ENCODE measurements at regions not wholly inside any gene's neighbourhood (a gene's known extent, or its start where the extent isn't known, plus 50 kb on each side); places are given as distances from the start of the nearest gene placed in this dataset.
"Not testable (repeated sequence)": the region's sequence is repeated elsewhere in the genome, so short reads cannot be mapped to it uniquely, and the experiment has no call there.

DNA sequence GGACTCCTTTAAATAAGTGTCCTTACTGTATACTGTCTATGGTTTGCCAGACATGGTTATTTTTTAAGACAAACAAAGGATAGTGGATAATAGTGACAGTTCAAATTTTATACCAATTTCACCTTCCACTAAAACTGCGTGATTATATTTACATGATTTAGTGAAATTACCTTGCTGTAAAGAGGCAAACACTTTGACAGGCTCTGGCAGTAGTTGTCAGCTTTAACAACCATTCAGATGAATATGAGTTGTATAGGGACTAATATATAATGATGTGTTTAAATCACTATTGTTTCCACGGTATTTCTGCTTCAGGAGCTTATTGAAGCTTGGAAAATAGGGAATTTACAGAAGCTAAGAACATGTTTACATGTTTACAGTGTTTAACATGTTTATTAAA lies 1364.0 kb downstream of the FSCB start:
- DNase-seq = no peak

DNA sequence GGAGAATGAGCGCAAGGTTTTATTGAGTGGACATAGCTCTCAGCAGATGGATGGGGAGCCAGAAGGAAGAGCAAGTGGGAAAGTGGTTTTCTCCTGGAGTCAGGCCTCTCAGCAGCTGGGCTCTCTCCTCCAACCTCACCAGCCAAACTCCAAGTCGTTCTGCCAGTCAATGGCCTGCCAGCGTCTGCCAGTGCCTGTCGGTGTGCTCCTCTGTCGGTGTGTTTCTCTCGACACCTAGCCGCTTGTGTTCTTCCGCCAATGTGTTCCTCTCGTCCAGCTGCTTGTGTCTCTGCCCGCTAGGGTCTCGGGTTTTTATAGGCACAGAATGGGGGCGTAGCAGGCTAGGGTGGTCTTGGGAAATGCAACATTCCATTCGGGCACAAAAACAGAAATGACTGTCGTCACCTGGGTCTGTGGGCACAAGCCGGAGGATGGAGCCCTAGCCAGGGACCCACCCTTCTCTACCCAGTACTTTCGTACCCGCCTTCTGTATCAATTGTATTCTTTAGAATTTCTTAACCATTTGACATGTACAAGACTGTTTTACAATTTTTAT lies 1365.4 kb downstream of the FSCB start:
- DNase-seq = no peak

DNA sequence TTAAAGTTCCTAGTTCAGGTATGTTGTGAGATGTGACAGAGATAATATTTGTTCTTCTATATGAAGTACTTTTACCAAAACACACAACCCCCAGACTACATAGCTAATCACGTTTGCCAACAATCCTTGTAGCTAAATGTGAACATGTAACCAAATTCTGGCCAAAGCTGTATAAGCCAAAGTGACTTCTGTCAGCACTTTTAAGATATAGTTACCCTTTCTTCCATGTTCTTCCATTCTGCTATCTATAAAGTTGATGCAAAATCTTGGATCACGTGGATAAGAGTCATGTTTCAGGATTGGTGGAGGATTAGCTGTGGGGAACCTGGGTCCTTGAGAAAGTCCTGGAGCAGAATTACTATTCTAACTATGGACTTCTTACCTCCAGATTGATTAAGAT lies 1366.6 kb downstream of the FSCB start:
- DNase-seq = no peak

- DNase-seq = no peak
Observed at GRCh38 chr14:43135877-43136411, 1371.1 kb downstream of the FSCB start.

- DNase-seq = no peak
Observed at GRCh38 chr14:43132441-43132840, 1374.6 kb downstream of the FSCB start.

GRCh38 chr14:43128429-43128828 lies 1378.7 kb downstream of the FSCB start:
- DNase-seq = not testable (repeated sequence)

- DNase-seq = not testable (repeated sequence)
Observed at GRCh38 chr14:43127874-43128273, 1379.2 kb downstream of the FSCB start.

- no peak for DNase-seq
Observed at GRCh38 chr14:43123544-43123943, 1383.5 kb downstream of the FSCB start.

GRCh38 chr14:43119672-43120071 lies 1387.4 kb downstream of the FSCB start:
- no peak for DNase-seq

- DNase-seq = no peak
Observed at GRCh38 chr14:43116341-43116740, 1390.7 kb downstream of the FSCB start.

- DNase-seq = no peak
Observed at GRCh38 chr14:43105305-43105704, 1401.8 kb downstream of the FSCB start.

GRCh38 chr14:43090380-43090779 lies 1416.7 kb downstream of the FSCB start:
- DNase-seq = no peak

DNA sequence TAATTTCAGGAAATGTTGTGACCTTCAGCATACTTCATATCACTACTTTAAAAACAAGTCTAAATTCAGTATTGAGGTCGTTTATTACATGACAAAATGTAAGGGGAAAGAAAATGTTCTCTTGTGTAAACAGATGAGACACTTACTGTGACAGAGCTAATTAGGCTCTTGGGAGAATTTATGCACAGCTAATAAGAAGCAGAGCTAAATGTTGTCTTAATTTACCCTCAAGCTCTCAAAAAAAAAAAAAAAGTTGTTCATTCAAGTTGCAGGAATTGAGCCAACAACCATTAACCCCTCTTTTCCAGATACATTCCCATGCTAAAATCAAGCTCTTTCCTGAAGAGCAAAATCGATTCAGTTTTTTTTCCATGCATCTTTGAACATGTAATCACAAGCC lies 1419.4 kb downstream of the FSCB start:
- DNase-seq = no peak

DNA sequence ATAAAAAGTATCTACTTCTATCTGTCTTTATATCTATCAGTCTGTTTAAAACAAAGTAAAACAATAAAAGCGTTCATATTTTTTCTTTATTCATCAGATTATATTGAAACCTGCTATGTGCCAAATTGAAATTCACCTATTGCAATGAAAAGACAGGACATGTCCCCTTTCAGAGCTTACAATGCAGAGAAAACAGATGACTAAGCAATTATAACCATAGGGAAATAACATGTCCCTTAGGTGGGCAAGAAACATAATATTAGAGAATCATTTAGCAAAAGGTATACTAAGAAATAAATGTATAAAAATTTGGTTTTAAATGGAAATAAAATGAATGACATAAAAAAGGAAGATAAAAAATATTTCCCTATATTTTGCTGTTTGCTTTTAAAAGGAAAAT lies 1421.3 kb downstream of the FSCB start:
- no peak for DNase-seq

DNA sequence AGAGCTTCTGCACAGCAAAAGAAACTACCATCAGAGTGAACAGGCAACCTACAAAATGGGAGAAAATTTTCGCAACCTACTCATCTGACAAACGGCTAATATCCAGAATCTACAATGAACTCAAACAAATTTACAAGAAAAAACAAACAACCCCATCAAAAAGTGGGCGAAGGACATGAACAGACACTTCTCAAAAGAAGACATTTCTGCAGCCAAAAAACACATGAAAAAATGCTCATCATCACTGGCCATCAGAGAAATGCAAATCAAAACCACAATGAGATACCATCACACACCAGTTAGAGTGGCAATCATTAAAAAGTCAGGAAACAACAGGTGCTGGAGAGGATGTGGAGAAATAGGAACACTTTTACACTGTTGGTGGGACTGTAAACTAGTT lies 1439.7 kb downstream of the FSCB start:
- not testable (repeated sequence) for DNase-seq

DNA sequence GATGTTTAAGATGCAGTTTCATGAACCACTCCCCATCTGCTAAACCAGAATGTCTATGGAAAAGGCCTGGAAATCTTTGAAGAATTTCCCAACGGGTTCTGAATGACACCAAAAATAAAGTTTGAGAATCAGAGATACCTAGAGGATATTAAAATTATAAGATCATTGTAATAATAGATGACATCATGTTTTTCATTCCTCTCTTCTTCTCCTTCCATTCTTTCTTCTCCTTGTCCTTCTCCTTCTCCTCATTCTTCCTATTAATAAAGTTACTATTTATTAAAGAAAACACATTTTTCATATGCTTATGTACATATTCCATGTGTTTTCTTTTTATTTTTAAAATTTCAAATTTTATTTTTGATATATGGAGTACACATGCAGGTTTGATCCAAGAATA lies 1449.4 kb downstream of the LRFN5 start:
- no peak for DNase-seq

DNA sequence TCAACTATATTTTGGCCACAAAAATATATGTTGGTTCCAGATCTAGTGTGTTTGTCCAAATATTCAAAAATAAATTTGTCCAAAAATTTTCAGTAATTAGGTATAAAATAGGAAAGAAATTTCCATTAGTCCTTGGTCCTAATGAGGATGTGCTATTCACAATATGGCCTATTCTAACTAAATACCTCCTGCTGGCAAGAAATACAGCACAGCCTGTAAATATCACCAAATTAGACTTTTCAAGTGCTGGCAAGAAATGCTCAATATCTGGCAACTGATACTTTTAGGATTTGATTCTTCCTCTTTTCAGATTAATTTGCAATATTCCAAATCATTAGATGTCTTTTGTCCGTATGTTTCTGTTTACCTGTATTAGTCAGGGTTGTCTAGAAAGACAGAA lies 1446.2 kb downstream of the LRFN5 start:
- no peak for DNase-seq

GRCh38 chr14:43043850-43044249 lies 1437.2 kb downstream of the LRFN5 start:
- no peak for DNase-seq

DNA sequence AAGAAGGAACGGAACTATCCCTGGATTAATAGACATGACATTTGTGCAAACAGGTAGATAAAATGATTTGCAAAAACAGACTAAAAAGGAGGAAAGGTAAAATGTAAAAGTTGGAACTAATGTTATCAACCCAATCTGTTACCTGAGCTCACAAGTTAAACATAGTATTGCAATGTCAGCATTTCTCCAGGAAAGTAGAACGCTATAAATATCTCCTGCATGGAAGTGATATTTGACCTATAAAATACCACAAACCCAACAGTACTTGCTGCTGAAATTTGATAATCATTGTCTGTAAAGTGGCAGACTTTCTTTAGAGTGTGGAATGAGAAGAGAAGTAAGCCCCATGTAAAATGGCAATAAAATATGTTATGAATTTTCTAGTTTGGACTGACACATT lies 1435.7 kb downstream of the LRFN5 start:
- no peak for DNase-seq

- no peak for DNase-seq
Observed at GRCh38 chr14:43041976-43042375, 1435.3 kb downstream of the LRFN5 start.

- no peak for DNase-seq
Observed at GRCh38 chr14:43041207-43041606, 1434.5 kb downstream of the LRFN5 start.

DNA sequence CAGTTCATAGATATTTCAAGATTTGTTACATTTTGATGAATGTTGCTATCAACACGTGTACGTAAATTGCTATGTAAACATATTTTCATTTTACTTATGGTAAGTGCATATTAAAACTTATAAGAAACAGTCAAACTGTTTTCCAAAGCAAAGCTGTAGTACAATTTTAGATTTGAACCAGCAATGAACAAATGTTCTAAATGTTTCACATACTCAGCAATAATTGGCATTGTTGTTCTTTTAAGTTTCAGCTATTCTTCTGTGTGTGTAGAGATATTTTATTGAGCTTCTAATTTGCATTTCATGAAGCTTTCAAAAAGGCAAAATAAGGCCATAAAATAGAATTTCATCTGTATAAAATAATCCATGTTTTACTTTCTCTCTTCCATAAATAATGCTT lies 1433.2 kb downstream of the LRFN5 start:
- no peak for DNase-seq

GRCh38 chr14:43031598-43031997 lies 1424.9 kb downstream of the LRFN5 start:
- DNase-seq = no peak

DNA sequence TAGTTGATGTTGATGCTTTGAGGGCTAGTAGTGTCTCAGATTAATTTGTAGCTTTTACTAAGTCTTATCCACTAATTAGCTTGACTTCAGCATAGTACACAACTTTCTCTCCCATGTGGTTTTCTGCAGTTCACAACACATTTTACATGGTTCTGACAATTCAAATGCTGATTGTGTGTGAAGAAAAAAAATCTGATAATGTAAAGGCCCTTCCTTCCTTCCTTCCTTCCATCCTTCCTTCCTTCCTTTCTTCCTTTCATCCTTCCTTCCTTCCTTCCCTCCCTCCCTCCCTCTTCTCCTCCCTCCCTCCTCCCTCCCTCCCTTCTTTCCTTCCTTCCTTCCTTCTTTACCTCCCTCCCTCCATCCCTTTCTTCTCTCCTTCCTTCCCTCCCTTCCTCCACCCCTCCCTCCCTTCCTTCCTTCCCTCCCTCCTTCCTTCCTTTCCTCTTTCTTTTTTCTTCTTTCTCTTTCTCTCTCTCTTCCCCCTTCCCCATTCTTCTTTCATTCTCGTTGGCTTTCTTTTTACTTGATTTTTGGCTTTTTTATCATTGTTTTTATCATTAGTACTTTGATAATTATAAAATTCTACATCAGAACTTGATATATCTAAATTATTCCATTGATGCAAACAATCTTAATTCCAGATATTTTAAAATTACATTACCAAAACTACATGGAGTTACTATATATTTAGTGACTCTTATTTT lies 1415.6 kb downstream of the LRFN5 start:
- no peak for DNase-seq

DNA sequence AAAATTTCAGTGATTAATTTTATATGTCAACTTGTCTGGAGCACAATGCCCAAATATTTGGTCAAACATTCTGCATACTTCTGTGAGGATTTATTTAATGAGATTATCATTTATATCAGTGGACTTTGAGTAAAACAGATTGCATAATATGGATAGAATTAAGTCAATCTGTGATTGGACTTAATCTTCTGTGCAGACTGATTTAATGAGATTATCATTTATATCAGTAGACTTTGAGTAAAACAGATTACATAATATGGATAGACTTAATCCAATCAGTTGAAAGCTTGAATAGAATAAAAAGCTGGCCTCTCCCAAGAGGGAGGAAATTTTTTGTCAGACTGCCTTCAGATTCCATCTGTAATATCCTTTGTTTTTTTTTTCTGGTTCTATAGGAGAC lies 1413.2 kb downstream of the LRFN5 start:
- DNase-seq = no peak
